GM18517 (cell line): ENCODE measurements at regions not wholly inside any gene's neighbourhood (a gene's known extent, or its start where the extent isn't known, plus 50 kb on each side); places are given as distances from the start of the nearest gene placed in this dataset.

ENCODE experiments used
- ATAC-seq: cut with Tn5 transposase; IDR thresholded peaks from one replicate; pipeline ENCODE4 v1.9.1; 2021; ENCODE audit warnings: mild to moderate bottlenecking, moderate library complexity; ENCODE audit not compliant: unreplicated experiment

DNA sequence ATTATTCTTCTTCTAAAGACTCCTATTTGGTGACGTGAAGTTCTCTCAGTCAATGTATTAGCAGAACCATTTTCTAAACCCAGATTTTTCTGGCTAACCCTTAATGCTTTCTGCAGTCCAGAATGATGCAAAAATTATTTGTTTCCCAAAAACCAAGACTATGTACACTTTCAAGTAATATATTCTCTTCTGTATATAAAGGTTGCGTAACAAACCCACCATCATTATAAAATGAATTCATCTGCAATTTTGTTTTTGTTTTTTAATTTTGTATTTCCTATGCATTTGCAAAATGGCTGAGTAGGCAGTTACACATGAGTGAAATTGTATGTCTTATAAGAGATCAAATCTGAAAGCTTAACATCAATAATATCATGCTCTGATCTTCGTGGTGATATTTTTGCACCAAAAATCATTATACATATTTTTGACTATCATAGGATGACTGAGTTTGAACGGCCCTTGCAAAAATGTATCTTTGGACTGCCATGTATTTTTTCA lies 593.6 kb downstream of the ZIC1 start:
- no peak for ATAC-seq

DNA sequence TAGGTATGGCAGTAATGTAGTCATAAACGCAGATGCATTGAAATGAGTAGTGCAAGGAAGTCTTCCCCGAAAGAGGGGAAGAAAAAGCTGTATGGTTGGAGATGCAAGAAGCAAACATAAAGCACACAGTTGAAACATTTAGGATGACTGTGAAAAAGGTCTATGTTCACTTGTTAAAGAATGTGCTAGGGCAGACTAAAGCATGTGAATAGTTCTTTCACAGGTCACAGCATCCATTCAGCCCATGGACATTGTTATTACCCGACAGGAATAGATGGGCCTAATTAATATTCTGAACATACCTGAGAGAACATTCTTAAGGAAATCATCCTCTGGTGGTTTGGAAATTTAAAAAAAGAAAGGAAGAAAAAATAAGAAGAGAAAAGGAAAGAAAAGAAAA lies 595.2 kb downstream of the ZIC1 start:
- ATAC-seq: no peak

DNA sequence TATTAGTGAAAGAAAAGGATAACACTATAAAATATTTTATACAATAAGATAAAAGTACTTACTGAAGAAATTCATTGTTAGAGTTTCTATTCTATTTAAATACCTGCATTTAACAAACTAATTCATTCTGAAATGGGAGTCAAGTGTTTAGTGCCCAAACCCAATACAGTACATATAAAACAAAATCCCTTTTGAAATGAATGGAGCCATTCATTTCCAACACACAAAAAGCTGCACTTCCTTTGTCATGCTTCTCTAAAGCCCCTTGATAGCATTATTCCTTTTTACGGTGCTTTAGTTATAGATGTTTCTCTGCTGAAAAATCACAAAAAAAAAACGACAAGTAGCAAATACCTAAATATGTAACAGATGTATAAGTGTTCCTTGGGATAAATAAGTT lies 596.3 kb downstream of the ZIC1 start:
- ATAC-seq: no peak

DNA sequence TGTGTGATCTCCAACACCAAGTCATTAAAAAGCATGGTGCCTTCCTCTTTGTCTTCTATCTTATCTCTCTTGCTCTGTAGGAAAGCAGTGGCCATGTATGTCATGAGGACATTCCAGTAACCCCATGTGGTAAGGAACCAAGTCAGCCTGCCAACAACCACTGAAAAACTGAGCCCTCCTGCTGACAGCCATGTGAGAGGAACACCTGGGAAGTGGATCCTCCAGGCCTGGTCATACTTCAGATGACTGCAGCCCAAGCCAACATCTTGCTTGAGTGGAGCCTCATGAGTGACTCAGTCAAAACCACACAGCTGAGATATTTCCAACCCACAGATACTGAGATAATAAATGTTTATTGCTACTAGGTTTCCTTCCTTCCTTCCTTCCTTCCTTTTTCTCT lies 597.3 kb downstream of the ZIC1 start:
- ATAC-seq: no peak

DNA sequence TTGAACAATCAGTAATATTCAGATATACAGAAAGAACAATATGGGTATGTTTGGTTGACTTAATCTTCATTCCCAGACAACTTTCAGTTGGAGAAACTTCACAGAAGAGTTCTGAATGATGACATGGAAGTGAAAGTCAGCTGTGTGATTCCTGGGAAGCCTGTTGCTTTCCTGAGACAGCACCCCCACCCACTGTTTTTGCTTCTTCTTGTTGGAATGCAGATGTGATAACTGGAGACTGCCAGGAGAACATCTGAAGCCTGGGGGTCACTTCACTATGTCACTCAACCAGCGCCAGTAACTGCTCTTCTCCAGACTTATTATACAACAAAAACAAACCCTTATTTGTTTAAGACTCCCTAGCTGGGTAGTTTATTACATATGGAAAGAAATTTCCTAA lies 599.4 kb downstream of the ZIC1 start:
- ATAC-seq: no peak

DNA sequence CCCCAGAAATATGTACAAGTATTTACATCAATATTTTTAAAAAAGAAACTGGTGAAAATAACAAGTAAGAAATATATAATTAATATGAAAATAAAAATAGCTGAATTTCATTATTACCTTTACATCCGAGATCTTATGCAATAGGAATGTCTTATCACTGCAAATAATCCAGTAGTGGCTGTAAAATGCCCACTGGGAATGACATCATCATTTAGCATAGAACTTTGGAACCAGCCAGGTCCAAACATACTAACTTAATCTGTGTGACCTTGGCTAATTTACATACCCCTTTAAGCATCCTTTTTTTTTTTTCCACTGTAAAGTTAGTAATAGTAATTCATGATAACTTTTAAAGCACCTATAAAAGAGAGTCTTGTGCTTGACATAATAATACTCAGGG lies 611.7 kb downstream of the ZIC1 start:
- ATAC-seq: no peak

DNA sequence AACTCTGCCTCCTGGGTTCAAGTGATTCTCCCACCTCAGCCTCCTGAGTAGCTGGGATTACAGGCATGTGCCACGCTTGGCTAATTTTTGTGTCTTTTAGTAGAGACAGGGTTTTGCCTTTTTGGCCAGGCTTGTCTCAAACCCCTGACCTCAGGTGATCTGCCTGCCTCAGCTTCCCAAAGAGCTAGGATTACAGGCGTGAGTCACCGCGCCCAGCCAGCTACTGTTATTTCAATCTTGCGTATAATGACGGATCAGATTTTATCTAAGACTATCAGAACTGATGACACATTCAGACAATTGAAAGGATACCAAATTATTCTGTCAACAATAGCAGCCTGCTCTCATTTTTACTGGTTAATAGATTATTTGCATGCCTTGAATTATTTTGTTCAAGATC lies 612.2 kb downstream of the ZIC1 start:
- no peak for ATAC-seq

DNA sequence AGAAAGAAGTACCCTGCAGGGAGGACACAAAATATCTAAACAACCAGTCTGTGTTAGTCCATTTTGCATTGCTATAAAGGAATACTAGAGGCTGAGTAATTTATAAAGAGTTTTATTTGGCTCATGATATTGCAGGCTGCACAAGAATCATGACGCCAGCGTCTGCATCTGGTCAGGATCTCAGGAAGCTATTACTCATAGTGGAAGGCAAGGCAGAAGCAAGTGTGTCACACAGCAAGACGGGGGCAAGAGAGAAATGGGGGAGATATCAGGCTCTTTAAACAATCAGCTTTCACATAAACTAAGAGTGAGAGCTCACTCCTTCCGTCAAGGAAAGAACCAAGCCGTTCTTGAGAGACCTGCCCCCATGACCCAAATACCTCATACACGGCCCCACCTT lies 614.8 kb downstream of the ZIC1 start:
- ATAC-seq: no peak

DNA sequence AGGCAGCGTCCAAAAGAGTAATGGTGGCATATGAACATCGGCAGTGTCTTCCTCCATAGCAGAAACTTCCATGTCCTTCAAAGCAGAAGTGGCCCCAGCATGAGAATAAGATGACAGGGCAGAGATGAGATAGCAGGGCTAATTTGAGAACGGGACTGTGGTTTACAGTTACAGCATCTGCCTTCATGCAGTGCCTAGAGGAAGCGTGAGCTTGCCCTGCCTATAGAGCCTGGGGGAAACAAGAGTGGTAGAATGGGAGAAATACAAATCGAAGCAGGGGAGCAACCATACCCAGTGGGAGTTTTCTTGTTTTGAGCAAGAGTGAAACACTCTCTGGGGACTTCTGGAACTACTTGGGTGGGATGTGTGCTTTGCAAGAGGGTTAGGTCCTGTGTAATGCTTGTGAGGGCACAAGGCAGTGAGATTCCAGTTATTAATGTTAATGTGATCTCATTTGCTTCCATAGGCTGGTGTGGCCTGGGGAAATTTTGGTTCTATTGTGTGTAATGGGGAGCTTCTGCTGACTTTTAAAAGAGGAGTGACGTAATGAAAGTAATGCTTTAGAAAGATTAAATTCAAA lies 616.9 kb downstream of the ZIC1 start:
- no peak for ATAC-seq

DNA sequence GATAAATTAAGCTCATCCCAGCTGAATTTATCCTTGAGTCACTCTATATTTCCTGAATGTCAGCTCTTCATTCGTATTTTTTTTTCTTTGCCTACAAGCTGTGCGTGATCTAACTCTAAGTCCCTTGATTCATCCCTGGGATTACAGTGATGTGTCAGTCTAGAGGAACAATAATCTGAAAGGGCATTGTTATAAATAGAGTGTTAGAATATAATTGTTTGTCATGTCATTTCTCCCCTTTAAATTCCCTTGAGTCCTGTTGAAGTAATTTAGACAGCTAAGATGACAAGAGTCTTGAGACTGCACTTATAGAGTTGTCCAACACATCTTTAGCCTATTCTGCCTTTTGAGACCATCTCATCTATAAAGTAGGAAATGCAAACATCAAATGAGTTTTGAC lies 621.8 kb downstream of the ZIC1 start:
- ATAC-seq: no peak

DNA sequence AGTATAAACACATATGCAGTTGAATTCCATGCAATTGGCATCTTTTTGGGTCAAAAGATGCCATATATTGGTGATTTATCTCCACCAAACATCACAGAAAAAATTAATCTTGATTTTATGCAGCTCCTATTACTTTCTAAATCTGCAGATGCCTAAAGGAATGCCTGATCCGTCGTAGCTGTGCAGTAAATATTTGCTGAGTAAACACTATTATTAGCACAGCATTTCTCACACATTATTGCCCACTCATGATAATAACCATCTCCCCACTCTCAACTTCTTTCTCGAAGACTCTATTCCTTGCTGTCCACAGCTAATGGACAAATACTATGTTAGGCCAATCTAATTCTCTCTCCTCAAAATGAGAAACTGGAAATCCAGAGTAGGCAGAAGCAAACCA lies 625.2 kb downstream of the ZIC1 start:
- ATAC-seq: no peak

DNA sequence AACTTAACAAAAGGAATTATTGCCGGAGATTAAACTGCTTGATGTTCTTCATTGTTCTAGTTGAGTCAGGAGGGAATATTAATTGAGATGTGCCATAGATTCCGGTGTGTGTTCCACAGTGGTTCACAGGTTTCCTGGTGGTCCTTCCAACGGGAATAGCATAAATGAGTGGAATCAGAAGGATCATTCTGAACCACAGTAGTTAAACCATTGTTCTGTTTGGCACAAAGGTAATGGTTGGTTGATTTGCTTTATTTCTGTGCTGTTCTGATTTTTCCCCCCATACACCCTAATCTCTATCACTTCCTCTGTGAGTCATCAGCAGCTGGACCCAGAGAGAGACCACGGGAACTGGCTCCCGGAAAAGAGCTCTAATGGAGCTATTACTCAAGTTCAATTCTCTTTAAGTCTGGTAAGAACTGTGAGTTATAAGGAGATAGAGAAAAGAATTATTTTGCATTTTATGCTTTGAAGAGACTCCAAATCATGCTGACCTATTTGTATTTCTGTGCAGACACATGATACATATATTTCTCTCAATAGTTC lies 627.2 kb downstream of the ZIC1 start:
- no peak for ATAC-seq

DNA sequence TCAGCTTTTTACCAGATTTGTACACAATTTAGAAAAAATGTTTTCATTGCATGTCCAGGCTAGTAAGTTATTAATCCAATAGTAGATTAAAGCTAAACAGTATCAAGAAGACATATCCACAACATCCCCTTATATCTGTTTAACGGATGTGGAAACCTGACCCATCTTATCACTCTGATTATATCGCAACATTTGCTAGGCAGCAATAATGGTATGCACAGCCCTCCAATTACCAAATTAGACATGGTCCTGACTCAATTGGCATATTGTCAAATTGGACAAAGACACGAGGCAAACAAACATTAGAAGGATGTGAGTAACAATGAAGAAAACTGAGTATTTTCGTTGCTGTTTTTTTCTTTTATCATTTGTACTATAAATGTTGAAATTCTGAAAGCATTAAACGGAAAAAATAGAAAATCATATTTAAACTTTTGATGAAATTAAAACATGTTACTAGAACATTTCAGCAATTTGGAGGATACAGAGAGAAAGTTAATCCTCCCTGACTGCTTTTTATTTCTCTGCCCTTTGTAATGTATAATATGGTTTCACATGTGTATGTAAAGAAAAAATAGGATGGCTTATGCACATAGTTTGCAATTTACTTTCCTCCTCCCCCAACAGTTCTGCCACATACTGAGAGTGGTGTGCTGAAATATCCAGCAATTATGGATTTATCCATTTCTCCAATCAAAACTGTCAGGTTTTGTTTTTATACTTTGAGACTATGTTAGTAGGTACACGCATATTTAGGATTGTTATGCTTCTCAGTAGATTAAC lies 633.7 kb downstream of the ZIC1 start:
- no peak for ATAC-seq

DNA sequence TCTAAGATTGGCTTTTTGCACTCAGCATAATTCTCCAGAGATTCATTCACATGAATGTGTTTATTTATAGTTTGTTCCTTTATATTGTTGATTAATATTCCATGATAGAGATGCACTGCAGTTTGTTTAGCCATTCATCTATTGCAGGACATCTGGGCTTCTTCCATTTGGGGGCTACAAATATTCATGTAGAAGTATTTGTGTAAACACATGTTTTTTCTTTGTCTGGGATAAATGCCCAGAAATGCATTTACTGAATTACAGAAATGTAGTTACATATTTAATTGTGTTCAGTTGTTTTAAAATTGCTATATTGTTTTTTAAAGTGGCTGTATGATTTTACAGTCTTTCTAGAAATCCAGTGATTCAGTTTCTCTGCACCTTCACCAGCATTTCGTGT lies 635.0 kb downstream of the ZIC1 start:
- no peak for ATAC-seq

DNA sequence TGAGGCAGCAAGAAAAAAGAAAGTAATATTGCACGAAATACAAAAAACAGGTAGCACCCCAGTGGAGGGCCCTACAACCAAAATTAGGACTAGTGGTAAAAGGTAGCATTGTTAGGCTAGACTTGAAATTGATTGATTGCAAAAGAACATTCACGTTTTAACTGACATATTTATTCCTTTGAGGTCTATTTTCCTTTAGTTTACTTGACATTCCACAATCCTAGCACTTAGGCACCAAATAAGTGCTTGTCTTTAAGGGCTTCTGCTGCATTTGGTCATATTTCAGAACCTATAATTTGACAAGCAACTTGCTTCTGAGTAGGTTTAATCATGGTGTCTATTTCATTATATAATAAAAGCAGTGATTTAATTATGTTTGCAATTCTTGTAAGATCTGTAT lies 642.7 kb upstream of the AGTR1 start:
- ATAC-seq: no peak

DNA sequence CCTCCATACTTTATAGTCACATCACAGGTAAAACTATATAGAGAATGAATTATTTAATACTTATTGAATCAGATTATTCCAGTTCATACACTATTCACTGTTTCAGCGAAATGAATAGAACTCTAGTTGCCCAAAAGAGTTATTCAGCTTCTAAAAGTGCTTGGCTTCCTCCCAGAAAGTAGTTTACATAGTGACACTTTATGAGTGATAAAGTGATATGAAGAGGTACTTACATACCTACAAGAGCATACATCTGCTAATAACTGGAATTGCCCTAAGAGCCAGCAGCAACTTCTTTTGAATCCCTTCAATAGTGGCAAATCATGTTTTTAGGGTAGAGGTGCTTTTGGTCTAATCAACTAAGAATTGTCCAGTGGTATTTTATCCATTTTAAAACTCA lies 635.1 kb upstream of the AGTR1 start:
- no peak for ATAC-seq

DNA sequence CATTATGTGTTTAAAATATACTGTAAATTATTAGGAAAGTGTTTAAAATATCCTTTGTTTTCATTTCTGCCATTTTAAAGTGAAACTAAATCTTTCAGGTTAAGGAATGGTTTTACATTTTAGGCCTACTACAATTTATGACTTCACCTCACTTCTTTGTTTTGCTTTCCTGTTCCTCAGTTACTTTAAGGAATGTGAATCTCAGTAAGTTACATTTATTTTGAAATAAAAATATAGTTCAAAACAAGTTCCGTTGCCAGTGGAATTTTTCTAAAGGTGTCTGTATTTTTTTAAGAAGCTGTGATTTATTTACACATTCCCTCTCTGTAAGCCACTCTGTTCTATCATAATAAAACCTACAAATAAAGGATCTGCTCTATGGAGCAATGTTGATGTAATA lies 630.9 kb upstream of the AGTR1 start:
- ATAC-seq: no peak

DNA sequence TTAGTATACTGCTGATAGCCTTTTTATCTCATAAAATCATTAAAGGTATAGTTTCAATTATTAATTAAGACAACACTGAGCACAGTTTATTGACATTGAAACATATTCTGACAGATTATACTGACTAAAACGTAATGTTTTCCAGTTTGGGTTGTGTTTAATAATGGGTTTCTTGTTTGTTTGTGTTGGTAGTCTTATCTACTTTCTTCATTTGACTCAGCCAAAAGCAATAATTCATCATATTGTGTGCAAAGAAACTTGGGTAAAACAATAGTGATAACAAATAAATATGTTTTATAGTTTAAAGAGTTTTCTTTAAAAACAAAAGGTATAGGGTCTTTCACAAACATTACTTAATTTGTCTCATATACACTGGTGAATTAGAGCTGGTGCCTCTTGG lies 629.2 kb upstream of the AGTR1 start:
- ATAC-seq: no peak

DNA sequence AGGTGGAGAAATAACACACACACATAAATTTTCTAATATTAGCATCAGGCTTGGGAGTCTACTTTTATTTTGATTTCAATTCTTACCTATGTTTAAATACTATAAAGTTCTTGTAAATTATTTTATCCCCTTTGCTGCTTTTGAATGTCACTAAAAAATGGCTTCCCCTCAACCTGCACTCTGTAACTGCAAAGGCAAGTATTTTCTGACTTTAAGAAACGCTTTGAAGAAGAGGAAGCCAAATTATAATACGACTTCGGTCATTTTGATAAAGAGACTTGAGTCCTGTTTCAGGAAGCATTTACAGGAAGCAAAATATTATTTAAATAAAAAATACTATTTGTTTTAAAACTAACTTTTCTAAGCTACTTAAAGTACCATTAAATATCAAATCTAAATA lies 627.7 kb upstream of the AGTR1 start:
- ATAC-seq: no peak

DNA sequence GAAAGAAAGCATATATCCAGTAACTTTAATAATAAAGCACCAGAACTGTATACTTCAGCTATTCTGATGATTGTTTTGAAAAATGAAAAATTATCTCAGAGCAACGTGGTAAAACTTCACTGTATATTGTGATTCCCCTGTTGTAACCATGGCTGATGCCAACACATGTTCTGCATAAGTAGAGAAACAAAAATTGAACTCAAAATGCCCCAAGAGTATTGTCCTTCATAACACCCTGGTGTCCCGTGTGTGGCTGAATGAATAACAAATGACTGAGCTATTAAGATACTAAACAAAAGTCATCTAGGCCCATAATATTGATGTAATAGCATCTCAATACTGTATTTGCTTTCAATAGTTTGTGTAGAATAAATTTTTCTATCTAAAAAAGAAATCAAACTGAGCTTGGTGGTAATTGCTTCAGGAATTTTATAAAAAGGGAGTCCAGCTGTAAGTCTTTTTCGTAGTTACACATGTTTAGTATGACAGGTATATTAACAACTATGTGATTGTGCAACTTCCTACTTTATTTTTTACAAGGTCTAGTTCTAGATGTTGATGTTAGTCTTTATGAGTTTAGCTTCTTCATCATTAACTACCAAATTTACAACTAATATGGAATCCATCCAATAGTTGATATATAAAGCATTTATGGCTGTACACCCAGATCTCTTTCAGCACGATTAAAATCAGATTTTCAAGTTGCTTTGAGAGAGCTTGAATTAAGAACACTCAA lies 623.8 kb upstream of the AGTR1 start:
- no peak for ATAC-seq

DNA sequence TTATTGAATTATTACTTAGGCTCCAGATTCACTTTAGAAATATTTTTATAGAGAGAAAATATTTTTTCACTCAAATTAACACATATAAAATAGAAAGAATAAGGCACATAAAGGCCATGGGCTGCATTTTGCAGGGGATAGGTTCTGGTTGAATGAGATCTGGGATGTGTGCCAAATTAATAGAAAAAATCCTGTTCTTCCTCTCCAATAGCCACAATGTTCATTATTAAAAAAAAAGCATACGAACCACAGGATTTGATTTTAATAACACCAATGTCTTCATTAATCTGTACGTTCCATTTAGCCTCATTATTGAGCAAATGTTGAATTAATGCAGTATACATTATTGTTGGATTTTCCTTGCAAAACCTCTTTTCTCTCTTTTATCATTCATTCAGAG lies 622.8 kb upstream of the AGTR1 start:
- ATAC-seq: no peak
